ENCODE measurements at regions not wholly inside any gene's neighbourhood (a gene's known extent, or its start where the extent isn't known, plus 50 kb on each side); places are given as distances from the start of the nearest gene placed in this dataset.

- TF ChIP-seq, protein P1, sequence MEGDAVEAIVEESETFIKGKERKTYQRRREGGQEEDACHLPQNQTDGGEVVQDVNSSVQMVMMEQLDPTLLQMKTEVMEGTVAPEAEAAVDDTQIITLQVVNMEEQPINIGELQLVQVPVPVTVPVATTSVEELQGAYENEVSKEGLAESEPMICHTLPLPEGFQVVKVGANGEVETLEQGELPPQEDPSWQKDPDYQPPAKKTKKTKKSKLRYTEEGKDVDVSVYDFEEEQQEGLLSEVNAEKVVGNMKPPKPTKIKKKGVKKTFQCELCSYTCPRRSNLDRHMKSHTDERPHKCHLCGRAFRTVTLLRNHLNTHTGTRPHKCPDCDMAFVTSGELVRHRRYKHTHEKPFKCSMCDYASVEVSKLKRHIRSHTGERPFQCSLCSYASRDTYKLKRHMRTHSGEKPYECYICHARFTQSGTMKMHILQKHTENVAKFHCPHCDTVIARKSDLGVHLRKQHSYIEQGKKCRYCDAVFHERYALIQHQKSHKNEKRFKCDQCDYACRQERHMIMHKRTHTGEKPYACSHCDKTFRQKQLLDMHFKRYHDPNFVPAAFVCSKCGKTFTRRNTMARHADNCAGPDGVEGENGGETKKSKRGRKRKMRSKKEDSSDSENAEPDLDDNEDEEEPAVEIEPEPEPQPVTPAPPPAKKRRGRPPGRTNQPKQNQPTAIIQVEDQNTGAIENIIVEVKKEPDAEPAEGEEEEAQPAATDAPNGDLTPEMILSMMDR (conservative IDR thresholded peaks at IDR 0.05): no peak
- no peak for TF ChIP-seq ZFX (IDR thresholded peaks at IDR 0.05)
Observed at GRCh38 chr5:88419931-88420330, 151.3 kb upstream of the TMEM161B start.
